NCI-H526 treated with DMSO at 0.1 percent for 48 hours (cell line): ENCODE measurements at regions not wholly inside any gene's neighbourhood (a gene's known extent, or its start where the extent isn't known, plus 50 kb on each side); places are given as distances from the start of the nearest gene placed in this dataset.

Experiments
- DNase-seq: peaks from one replicate; lab custom pipeline; 2025; lab: John Stamatoyannopoulos, UW

DNA sequence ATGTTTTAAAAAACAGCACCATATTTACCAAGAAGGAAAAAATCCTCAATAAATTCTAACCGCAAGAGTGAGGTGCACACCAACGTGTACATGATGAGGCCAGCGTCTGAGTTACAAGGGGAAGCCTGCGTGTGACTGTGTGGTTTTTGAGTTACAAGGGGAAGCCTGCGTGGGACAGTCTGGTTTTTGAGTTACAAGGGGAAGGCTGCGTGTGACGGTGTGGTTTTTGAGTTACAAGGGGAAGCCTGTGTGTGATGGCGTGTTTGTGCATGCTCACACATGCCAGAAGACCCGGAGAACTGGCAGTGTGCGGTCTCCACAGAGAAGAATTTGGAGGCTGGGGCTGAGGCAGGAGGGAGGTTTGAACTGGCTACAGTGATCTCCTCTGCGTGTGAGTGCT is 1376.4 kb downstream of the TBC1D22A start:
- DNase-seq = no peak

- no peak for DNase-seq
Measured at GRCh38 chr22:48138427-48138826, 1376.0 kb downstream of the TBC1D22A start.

- no peak for DNase-seq
Measured at GRCh38 chr22:48137640-48138039, 1375.2 kb downstream of the TBC1D22A start.

- DNase-seq = no peak
Measured at GRCh38 chr22:48135592-48135991, 1373.1 kb downstream of the TBC1D22A start.

- DNase-seq = no peak
Measured at GRCh38 chr22:48125416-48125815, 1363.0 kb downstream of the TBC1D22A start.

GRCh38 chr22:48121984-48122383 is 1359.5 kb downstream of the TBC1D22A start:
- DNase-seq = no peak

DNA sequence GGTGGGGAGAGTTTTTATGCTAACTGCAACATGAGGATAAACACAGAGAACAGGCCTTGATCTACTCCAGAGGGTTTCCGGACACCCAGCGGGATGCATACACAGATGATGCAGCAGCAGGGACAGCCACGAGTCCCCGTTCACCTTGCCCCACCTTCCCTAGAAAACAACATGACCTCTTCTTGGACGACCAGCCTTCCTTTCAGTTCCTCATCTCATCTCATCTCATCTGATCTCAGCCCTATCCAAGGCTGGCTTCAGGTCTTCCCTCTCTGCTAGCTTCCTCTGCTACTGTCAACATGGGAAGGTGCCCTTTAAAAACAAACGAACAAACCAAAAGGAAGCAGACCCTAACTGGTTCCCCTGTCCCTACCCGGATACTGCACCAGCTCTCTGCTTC is 1356.2 kb downstream of the TBC1D22A start:
- no peak for DNase-seq

GRCh38 chr22:48116871-48117270 is 1354.4 kb downstream of the TBC1D22A start:
- no peak for DNase-seq

DNA sequence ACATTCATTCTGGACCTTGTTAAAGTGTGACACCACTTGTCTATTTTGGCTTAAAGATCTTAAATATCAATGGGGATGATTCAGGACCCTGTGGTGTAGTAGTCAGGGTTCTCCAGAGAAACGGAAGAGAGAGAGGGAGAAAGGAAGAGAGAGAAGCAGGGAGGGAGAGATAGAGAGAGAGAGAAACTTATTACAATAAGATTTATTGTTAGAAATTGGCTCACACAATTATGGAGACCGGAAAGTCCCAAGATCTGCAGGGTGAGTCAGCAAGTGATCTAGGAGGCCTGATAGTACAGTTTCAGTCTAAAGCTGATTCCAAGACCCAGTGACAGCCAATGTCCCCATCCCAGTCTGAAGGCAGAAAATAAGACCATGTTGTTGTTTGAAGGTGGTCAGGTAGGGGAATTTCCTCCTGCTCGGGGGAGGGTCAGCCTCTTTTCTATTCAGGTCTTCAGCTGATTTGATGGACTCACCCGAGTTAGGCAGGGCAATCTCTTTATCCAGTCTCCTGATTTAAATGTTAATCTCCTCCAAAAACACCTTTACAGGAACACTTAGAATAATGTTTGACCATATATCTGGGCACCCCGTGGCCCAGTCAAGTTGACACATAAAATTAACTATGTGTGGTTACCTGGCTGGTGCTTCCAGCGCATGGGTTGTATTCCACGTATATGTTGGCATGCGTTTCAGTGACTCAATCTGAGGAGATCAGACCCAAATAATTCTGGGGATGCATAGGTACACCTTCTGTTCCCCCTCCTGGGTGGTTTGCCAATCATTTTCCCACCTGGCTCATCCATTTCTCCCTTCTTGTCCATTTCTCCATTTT is 1350.5 kb downstream of the TBC1D22A start:
- no peak for DNase-seq

DNA sequence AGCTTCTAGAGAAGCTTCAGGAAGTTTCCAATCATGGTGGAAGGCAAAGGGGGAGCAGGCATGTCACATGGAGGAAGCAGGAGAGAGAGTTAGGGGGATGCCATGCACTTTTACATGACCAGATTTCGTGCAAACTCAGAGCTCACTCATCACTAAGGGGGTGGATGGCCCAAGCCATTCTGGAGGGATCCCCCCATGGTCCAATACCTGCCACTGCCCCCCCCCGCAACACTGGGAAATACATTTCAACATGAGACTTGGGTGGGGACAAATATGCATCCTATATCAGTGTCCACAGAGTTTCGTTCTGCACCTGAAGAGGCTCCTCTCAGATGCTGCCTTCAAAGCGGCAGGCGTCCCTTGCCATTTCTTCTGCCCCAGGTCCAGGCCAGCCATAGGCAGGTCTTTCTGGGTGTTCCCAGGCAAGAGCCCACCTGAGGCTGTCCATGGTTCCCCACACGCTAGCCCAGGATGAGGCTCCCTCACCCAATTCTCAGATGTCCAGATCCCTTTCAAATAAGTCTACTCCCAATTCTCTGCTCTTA is 1344.3 kb downstream of the TBC1D22A start:
- no peak for DNase-seq

GRCh38 chr22:48106215-48106614 is 1343.8 kb downstream of the TBC1D22A start:
- DNase-seq = no peak

DNA sequence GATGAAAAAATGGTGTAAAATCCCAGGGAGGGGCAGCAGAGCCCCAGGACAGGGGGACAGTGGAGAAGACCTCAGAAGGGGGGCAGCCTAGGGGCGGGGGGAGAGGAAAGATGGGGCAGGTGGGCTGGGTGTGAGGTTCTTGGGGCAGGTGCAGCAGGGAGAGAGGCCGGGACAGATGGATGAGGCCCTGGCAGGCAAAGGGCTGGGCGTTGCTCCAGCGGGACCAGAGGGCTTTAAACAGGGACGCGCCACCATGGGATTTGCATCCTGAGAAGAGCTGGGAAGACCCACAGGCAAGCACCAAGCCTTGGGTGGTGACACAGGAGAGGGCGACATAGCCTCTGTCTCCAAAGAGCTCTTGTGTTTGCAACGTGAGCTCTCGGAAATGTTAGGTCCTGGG is 1342.8 kb downstream of the TBC1D22A start:
- peak; percentile 4 for DNase-seq

DNA sequence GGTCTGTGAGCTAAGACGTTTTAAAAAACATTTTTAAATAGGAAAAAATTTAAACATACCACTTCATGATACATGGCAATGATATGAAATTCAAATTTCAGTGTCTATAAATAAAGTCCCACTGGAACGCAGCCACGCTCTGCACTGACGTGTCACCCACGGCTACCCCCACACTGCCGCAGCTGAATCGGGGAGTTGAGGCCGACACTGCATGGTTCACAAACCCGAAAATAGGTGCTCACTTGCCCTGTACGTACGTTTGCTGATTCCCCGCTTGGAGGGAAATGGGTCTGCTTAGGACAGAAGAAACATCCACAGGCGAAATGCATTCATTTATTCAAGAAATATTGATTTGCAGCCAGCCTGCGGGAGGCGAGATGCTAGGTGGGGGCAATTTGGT is 1342.3 kb downstream of the TBC1D22A start:
- no peak for DNase-seq

DNA sequence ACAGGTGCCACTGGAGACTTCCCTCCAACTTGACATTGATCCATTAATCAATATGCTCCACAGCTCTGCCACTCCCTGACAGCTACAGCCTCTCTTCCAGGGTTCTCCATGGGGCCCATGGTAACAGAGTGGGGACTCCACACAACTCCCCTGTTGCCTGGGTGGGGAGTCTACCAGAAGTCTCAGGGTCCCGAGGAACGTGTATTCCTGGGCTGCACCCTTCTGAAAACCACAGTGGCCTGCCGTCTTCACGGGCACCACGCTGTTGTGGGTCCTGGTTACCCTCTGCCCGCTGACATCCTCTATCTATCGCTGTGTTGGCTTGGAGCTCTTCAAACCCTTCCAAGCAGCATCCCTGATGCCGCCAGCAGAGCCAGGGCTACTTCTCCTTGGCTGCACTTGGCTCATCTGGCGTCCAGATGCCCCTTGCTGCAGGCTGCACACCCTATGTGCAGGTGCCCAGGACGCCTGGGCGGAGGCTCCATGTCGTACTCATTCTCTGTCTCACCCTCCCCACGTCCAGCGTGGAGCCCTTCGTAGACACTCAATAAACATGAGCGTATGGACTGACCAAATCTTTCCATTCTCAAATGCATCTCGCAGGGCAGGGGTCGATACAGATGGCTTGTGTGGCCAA is 1341.8 kb downstream of the TBC1D22A start:
- no peak for DNase-seq

DNA sequence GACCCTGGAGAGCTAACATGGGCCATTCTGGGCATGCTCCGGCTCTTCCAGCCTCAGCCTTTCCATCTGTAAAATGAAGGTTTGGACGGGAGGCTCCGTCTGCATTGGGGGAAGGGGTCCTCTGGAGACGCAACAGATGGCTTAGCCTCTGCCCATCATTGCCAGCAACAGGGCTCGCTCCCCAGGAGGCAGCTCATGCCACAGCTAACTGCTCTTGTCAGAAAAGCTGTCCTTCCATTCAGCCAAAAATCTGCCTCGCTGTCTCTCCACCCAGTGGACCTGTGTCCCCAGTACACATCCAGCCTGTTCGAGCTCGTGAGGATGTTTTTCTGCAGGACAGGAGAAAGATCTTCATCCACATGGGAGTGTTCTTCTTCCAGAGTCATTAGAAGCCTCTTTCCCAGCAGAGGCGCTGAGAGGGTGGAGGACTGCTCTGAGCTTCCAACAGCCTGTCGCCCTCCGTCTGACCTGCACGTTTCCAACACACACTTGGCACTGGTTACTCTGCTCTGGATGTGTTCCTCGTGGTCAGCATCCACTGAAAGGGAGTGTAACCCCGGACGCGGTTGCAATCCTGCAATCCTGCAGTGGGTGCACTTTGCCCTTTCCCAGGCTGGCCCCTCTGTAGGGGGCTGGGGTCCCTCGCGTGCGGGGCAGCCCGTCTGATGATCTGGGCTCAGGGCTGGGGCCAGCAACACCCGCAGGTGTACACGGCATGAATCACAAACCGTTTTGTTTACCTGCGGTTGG is 1340.9 kb downstream of the TBC1D22A start:
- DNase-seq = no peak

- DNase-seq = no peak
Measured at GRCh38 chr22:48102581-48102980, 1340.1 kb downstream of the TBC1D22A start.

- DNase-seq = no peak
Measured at GRCh38 chr22:48101704-48102103, 1339.3 kb downstream of the TBC1D22A start.

DNA sequence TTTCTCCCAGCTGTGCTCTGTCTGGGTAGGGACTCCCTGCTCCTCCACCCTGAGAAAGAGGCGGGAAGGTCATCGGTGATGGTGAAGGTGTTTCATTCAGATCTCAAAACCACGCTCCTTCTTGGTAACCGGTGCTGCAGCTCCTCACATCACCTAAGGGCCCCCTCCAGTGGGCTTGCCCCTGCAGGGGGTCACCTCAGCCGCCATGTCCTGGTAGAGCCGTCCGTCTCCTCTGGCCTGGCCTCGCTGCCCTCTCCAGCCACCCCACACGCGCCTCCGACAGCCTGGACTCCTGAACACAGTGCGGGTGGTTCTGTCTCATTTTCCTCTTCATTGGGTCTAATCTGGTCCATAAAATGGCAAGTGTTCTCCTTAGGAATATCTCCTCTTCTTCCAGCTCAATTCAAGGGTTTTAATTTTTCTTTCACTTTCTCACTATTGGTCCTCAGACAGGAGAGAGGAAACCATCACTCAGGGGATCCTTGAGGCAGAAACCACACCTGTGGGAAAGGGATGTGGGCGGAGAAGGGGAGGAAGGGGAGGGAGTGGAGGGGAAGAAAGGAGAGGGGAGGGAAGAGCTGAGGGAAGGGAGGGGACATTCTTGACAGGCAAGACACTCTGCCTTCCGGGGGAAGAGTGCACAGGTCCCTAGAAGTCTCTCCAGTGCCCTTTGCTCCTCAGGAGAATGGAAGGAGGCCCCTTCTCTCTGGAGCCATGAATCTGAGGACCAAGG is 1338.4 kb downstream of the TBC1D22A start:
- no peak for DNase-seq

DNA sequence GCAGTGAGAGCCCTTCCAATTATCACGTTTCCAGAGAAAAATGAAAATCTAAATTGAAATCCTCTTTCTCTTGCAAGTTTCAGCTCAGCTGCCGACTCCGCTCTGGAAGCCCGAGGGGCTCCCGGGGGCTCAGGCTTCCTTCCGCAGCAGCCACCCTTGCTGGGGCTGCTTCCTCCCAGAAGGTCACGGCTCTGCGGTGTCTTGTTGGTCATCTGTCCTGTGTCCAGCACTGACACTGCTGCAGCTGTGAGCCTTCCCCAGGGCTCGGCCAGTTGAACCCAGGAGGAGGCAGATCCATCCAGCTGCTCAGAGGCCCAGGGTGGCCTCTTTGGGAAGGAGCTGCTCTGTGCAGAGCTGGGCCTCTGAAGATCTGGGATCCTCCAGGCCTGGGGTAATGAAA is 1337.2 kb downstream of the TBC1D22A start:
- DNase-seq = no peak

DNA sequence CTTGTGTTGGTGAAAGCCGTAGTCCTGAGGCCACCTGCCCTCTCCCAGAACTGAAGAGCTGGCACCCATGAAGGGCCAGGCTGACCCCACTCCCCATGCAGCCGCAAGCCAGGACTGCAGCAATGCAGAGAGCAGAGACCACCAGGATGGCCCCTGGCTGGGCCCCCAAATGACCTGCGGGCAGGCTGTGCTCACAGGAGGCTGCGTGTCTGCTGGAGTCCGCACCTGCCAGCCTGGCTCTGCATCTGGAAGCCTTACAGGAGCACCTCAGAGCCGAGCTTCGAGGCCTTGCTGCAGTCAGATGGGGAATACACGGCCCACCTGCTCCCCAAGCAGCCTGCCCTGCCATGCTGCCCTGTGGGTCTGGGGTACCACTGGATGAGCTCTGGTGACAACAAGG is 1336.8 kb downstream of the TBC1D22A start:
- DNase-seq = no peak

DNA sequence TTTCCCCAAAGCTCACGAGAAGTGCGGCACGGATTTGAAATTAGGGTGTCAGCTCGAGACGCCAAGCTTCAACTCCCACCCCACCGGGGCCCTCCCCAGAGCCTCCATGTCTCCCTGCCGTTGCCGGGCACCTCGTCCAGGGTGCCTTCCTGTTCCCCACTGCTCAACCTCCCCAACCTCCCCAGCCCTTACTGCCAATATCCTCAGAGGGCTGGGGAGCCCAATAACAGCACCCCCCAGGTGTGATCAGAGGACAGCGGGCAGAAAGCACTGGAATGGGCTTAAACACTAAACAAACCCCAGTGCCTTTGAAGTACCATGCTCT is 1336.4 kb downstream of the TBC1D22A start:
- no peak for DNase-seq
